ENCODE measurements at regions not wholly inside any gene's neighbourhood (a gene's known extent, or its start where the extent isn't known, plus 50 kb on each side); places are given as distances from the start of the nearest gene placed in this dataset.

GRCh38 chr13:90568165-90568564, 779.3 kb upstream of the MIR17HG start:
- TF ChIP-seq EZH2 (IDR thresholded peaks at IDR 0.05; ENCODE audit: low read depth), result no peak
- TF ChIP-seq CTCF (conservative IDR thresholded peaks at IDR 0.05), result no peak
- Histone ChIP-seq H3F3A (ENCODE audit: insufficient read depth, low read depth) (no peaks in the 10 kb centered on the region), H3K4me1 (replicated peaks; ENCODE audit: insufficient read depth) (no peaks in the 10 kb centered on the region), H3K79me2 (ENCODE audit: low read depth) (no peaks in the 10 kb centered on the region), H4K20me1 (ENCODE audit: insufficient read depth) (no peaks in the 10 kb centered on the region), H3K9me2 (ENCODE audit: insufficient read depth) (no peaks in the 10 kb centered on the region; the same call in 1 of the 2 replicates), H3K4me2 (no peak overlapping the region), H2AFZ (no peak overlapping the region), H3K27me3 (ENCODE audit: insufficient read depth, low read depth) (no peaks in the 10 kb centered on the region), H3K4me3 (no peak overlapping the region), H3K27ac (no peak overlapping the region), H3K36me3 (ENCODE audit: low read depth) (no peaks in the 10 kb centered on the region), H3K9me3 (ENCODE audit: insufficient read depth, low read depth) (no peaks in the 10 kb centered on the region)
- intact Hi-C loops (cut with micrococcal nuclease; ENCODE audit: unreplicated experiment), result no loop called here
- ChIA-PET POLR2A (ENCODE audit: unreplicated experiment) (no interaction called here), CTCF (no interaction called here)
- DNase-seq, result no peak
- no TSS peak for BruUV-seq (replicated peaks)

- H3K4me3 ChIP-seq, result no peak overlapping the region
- no peaks in the 10 kb centered on the region for H3K79me2 ChIP-seq (ENCODE audit: low read depth)
- CTCF ChIA-PET, result no interaction called here
Measured at GRCh38 chr13:90576067-90576466, 771.4 kb upstream of the MIR17HG start.

GRCh38 chr13:90577726-90578125, 769.8 kb upstream of the MIR17HG start:
- intact Hi-C loops (cut with micrococcal nuclease; ENCODE audit: unreplicated experiment), result no loop called here
- Histone ChIP-seq H3K4me3 (no peak overlapping the region), H3K4me2 (no peak overlapping the region), H3K9me3 (ENCODE audit: insufficient read depth, low read depth) (no peaks in the 10 kb centered on the region), H3K27me3 (ENCODE audit: insufficient read depth, low read depth) (no peaks in the 10 kb centered on the region), H3K36me3 (ENCODE audit: low read depth) (no peaks in the 10 kb centered on the region), H3K9me2 (ENCODE audit: insufficient read depth) (no peaks in the 10 kb centered on the region), H3K4me1 (replicated peaks; ENCODE audit: insufficient read depth) (no peaks in the 10 kb centered on the region), H3K27ac (no peak overlapping the region), H2AFZ (no peak overlapping the region), H4K20me1 (ENCODE audit: insufficient read depth) (no peaks in the 10 kb centered on the region), H3F3A (ENCODE audit: insufficient read depth, low read depth) (no peaks in the 10 kb centered on the region), H3K79me2 (ENCODE audit: low read depth) (no peaks in the 10 kb centered on the region)
- no peak for TF ChIP-seq EZH2 (IDR thresholded peaks at IDR 0.05; ENCODE audit: low read depth)
- no peak for TF ChIP-seq CTCF (conservative IDR thresholded peaks at IDR 0.05)
- no peak for DNase-seq
- CTCF ChIA-PET, result no interaction called here
- POLR2A ChIA-PET (ENCODE audit: unreplicated experiment), result no interaction called here
- BruUV-seq (replicated peaks), result no TSS peak

More at GRCh38 chr13:90576067-90576466, 771.4 kb upstream of the MIR17HG start:
- no peaks in the 10 kb centered on the region for H3K4me1 ChIP-seq (replicated peaks; ENCODE audit: insufficient read depth)
- no peaks in the 10 kb centered on the region for H3K9me3 ChIP-seq (ENCODE audit: insufficient read depth, low read depth)
- BruUV-seq (replicated peaks), result no TSS peak
- TF ChIP-seq EZH2 (IDR thresholded peaks at IDR 0.05; ENCODE audit: low read depth) (no peak), CTCF (conservative IDR thresholded peaks at IDR 0.05) (no peak)
- H3K36me3 ChIP-seq (ENCODE audit: low read depth), result no peaks in the 10 kb centered on the region
- H3K4me2 ChIP-seq, result no peak overlapping the region
- H3K27me3 ChIP-seq (ENCODE audit: insufficient read depth, low read depth), result no peaks in the 10 kb centered on the region
- no peaks in the 10 kb centered on the region for H4K20me1 ChIP-seq (ENCODE audit: insufficient read depth)
- H3K9me2 ChIP-seq (ENCODE audit: insufficient read depth), result no peaks in the 10 kb centered on the region
- H2AFZ ChIP-seq, result no peak overlapping the region
- POLR2A ChIA-PET (ENCODE audit: unreplicated experiment), result no interaction called here
- no peaks in the 10 kb centered on the region for H3F3A ChIP-seq (ENCODE audit: insufficient read depth, low read depth)
- intact Hi-C loops (cut with micrococcal nuclease; ENCODE audit: unreplicated experiment), result no loop called here
- DNase-seq, result no peak
- no peak overlapping the region for H3K27ac ChIP-seq
